ENCODE measurements at regions not wholly inside any gene's neighbourhood (a gene's known extent, or its start where the extent isn't known, plus 50 kb on each side); places are given as distances from the start of the nearest gene placed in this dataset.

GRCh38 chr13:76439546-76439945, 446.7 kb downstream of the KCTD12 start:
- DNase-seq = no peak
- intact Hi-C loops (cut with DNase I) = no loop called here

GRCh38 chr13:76438050-76438449, 448.2 kb downstream of the KCTD12 start:
- intact Hi-C loops (cut with DNase I) = no loop called here
- DNase-seq = no peak

GRCh38 chr13:76425935-76426334, 460.3 kb downstream of the KCTD12 start:
- no peak for DNase-seq
- intact Hi-C loops (cut with DNase I) = no loop called here

- intact Hi-C loops (cut with DNase I) = no loop called here
- no peak for DNase-seq
Measured at GRCh38 chr13:76421011-76421410, 465.2 kb downstream of the KCTD12 start.

GRCh38 chr13:76418404-76418803, 467.8 kb downstream of the KCTD12 start:
- DNase-seq = no peak

GRCh38 chr13:76414320-76414719, 471.9 kb downstream of the KCTD12 start:
- no peak for DNase-seq
- intact Hi-C loops (cut with DNase I) = no loop called here

More at GRCh38 chr13:76418404-76418803, 467.8 kb downstream of the KCTD12 start:
- intact Hi-C loops (cut with DNase I) = no loop called here

GRCh38 chr13:76406243-76406642, 480.0 kb downstream of the KCTD12 start:
- no peak for DNase-seq
- intact Hi-C loops (cut with DNase I) = no loop called here

GRCh38 chr13:76398425-76398824, 487.8 kb downstream of the KCTD12 start:
- intact Hi-C loops (cut with DNase I) = no loop called here
- DNase-seq = no peak

- no peak for DNase-seq
- intact Hi-C loops (cut with DNase I) = no loop called here
Measured at GRCh38 chr13:76397413-76397812, 488.8 kb downstream of the KCTD12 start.

- no peak for DNase-seq
- intact Hi-C loops (cut with DNase I) = no loop called here
Measured at GRCh38 chr13:76389321-76389720, 496.9 kb downstream of the KCTD12 start.

- peak in 2 of 42 donors; percentile 12 to 33 for DNase-seq
- intact Hi-C loops (cut with DNase I) = no loop called here
Measured at GRCh38 chr13:76387566-76387965, 498.6 kb downstream of the KCTD12 start.

- no peak for DNase-seq
- intact Hi-C loops (cut with DNase I) = no loop called here
Measured at GRCh38 chr13:76386321-76386720, 499.9 kb downstream of the KCTD12 start.

GRCh38 chr13:76385586-76385985, 500.6 kb downstream of the KCTD12 start:
- intact Hi-C loops (cut with DNase I) = no loop called here
- DNase-seq = no peak

GRCh38 chr13:76383676-76384461, 502.3 kb downstream of the KCTD12 start:
- DNase-seq = no peak
- intact Hi-C loops (cut with DNase I) = no loop called here

GRCh38 chr13:76380446-76381065, 505.6 kb downstream of the KCTD12 start:
- peak in 4 of 42 donors; percentile 4 to 34 (median 11) for DNase-seq
- intact Hi-C loops (cut with DNase I) = no loop called here

GRCh38 chr13:76379341-76380105, 506.7 kb downstream of the KCTD12 start:
- DNase-seq = no peak
- intact Hi-C loops (cut with DNase I) = no loop called here

- no peak for DNase-seq
- intact Hi-C loops (cut with DNase I) = no loop called here
Measured at GRCh38 chr13:76378767-76379166, 507.4 kb downstream of the KCTD12 start.

- intact Hi-C loops (cut with DNase I) = no loop called here
- no peak for DNase-seq
Measured at GRCh38 chr13:76363682-76364289, 522.4 kb downstream of the KCTD12 start.

GRCh38 chr13:76361868-76362267, 524.3 kb downstream of the KCTD12 start:
- intact Hi-C loops (cut with DNase I) = no loop called here
- no peak for DNase-seq

Data from head of caudate nucleus (tissue), 42 donors.